Subcutaneous abdominal adipose tissue (tissue), 5 donors: ENCODE measurements at regions not wholly inside any gene's neighbourhood (a gene's known extent, or its start where the extent isn't known, plus 50 kb on each side); places are given as distances from the start of the nearest gene placed in this dataset.

ENCODE experiments used
- H3K27ac ChIP-seq: one replicate; pipeline ENCODE4 v1.7.0; 2013; ENCODE audit warnings: low read depth, mild to moderate bottlenecking, inconsistent platforms, low read length, moderate library complexity
- H3K27me3 ChIP-seq, 5 donors: one replicate each; pipeline ENCODE4 v1.7.0; 2013; ENCODE audit warnings: low read length in 5 of 5, inconsistent platforms in 1 of 5; ENCODE audit not compliant: control insufficient read depth in 5 of 5, insufficient read depth in 4 of 5
- H3K36me3 ChIP-seq, 5 donors: one replicate each; pipeline ENCODE4 v1.7.0; 2013; ENCODE audit warnings: low read length in 5 of 5; ENCODE audit not compliant: control insufficient read depth in 5 of 5, insufficient read depth in 5 of 5
- H3K4me1 ChIP-seq, 5 donors: one replicate each; pipeline ENCODE4 v1.7.0; 2013; ENCODE audit warnings: low read length in 5 of 5, mild to moderate bottlenecking in 3 of 5, moderate library complexity in 1 of 5; ENCODE audit not compliant: control insufficient read depth in 5 of 5, insufficient read depth in 5 of 5
- H3K4me3 ChIP-seq, 5 donors: one replicate each; pipeline ENCODE4 v1.7.0; 2013; ENCODE audit warnings: low read length in 5 of 5, low read depth in 1 of 5
- H3K9ac ChIP-seq, 5 donors: one replicate each; pipeline ENCODE4 v1.7.0; 2013; ENCODE audit warnings: low read length in 5 of 5, mild to moderate bottlenecking in 4 of 5, moderate library complexity in 3 of 5
- H3K9me3 ChIP-seq, 5 donors: one replicate each; pipeline ENCODE4 v1.7.0; 2013; ENCODE audit warnings: low read length in 5 of 5; ENCODE audit not compliant: control insufficient read depth in 5 of 5
- donor health status: healthy.
- donor health status: healthy.
- donor health status: healthy.
- donor health status: healthy.
- donor health status: healthy.

DNA sequence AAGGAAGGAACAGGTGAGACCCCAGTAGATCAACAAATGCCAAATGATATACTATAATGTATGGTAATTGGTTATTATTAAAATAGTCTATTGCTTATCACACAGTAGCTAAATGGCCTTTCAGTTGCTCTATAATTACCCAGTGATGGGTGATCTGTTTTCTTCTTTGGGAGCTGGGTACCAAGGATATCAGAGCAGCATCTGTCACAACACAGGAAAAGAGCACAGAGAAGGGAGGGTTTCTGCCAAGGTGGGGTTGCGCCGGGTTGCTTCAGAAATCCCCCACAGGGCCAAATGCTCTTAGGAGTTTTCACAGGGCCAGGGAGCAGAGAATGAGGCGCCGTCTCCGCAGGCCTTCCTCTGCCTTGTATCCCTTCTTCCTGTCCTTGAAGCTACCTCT is 469.4 kb downstream of the INSC start:
- no peaks in the 10 kb centered on the region for H3K9me3 ChIP-seq
- H3K9ac ChIP-seq: no peak overlapping the region
- no peaks in the 10 kb centered on the region for H3K36me3 ChIP-seq
- no peak overlapping the region for H3K4me3 ChIP-seq
- peaks cover 0 to 2% (median 0%) of the 10 kb centered on the region in 5 donors for H3K4me1 ChIP-seq
- H3K27me3 ChIP-seq: no peaks in the 10 kb centered on the region
- H3K27ac ChIP-seq: no peak overlapping the region

DNA sequence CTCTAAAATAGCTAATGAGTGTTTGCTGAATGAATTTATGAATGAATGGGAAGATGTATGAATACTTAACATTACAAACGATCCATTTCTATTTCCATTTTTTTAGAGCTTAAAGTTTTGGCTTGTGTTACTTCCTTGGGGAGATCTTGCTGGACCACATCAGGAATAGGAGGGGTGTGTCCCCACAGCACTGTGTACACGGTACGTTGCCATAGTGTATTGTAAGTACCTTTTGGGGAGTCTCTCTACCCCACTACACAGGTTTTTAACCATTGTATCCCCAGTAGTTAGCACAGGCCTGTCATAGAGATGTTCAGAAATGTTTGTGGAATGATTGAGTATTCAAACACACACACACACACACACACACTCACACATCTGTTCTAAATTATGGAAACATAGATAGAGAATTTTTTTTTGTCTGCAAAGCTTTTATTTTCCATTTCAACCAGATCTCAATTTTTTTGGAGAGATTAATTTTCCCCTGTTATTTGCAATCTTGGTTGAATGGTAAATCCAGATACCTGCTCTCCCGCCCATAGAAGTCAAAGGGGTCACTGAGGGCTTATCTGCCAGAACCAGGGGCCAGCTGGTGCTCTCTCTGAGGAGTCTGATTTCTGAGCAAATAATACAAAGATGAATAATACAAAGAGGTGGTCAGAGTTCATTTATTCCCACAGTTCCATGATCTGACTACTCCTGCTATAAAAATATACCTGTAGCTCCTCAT is 471.0 kb downstream of the INSC start:
- H3K4me3 ChIP-seq: no peak overlapping the region
- no peak overlapping the region for H3K9ac ChIP-seq
- no peak overlapping the region for H3K27ac ChIP-seq
- no peaks in the 10 kb centered on the region for H3K27me3 ChIP-seq
- H3K4me1 ChIP-seq: peaks cover 0 to 2% (median 0%) of the 10 kb centered on the region in 5 donors
- no peaks in the 10 kb centered on the region for H3K9me3 ChIP-seq
- no peaks in the 10 kb centered on the region for H3K36me3 ChIP-seq

DNA sequence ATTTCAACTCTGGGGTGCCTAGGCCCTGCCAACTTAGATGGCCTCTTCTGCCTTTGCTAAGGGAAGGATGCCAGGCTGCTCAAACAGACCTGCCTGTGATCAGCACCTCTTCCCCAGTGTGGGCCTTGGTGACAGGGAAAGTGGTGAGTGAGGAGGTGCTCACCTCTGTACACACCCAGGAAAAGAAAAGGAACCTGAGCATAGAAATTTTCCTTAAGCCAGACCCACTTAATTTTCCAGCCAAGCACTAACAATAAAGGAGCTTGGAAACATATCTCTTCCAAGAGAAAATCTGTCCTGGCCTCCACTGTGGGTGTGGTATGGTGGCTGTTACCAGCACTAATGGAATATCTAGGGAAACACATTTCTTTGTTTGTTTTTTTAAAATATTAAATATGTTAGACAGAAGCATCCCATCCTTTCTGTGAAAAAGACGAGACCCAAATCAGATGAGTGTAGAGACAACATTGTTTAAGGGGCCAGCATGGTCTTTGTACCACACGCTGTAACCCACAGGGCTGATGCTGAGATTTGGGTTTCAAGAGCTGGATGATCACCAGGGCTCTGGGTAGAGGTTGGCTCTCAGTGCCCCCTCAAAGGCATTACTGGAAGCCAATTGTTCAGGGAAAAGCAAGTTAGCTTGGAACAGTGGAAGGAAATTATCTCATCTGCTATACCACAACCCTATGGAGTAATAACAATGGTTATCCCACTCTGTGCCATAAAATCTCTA is 472.2 kb downstream of the INSC start:
- H3K27me3 ChIP-seq: no peaks in the 10 kb centered on the region
- no peak overlapping the region for H3K4me3 ChIP-seq
- no peaks in the 10 kb centered on the region for H3K36me3 ChIP-seq
- no peak overlapping the region for H3K27ac ChIP-seq
- H3K9me3 ChIP-seq: no peaks in the 10 kb centered on the region
- H3K4me1 ChIP-seq: peaks cover 0 to 2% (median 0%) of the 10 kb centered on the region in 5 donors
- no peak overlapping the region for H3K9ac ChIP-seq

DNA sequence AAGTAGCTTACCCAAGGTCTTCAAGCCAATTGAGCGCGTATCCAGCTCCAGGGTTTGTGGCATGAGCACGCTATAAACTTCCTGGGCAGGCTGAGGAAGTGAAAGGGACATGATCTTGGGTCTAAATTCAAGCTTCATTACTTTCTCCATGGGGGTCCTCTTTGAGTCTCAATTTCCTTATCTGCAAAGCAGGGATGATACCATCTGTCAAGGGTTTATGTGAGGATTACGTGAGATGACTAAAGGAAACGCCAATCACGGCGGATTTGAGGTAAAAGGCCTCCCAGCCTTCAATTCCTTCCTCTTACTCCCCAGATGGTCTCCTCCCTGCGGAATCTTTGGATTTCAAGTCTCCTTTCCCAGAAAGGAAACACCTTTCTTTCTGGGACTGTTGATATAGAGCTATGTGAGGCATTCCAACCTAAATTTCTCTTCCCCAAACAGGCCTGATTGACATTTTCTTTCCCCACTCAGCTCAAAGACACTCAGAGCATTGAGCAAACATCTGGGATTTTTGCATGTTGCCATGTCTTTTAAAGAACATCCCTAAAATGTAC is 474.4 kb downstream of the INSC start:
- Histone ChIP-seq H3K4me3 (no peak overlapping the region), H3K27ac (no peak overlapping the region), H3K4me1 (peaks cover 0 to 2% (median 0%) of the 10 kb centered on the region in 5 donors), H3K9ac (no peak overlapping the region), H3K36me3 (no peaks in the 10 kb centered on the region), H3K27me3 (no peaks in the 10 kb centered on the region), H3K9me3 (no peaks in the 10 kb centered on the region)

- no peak overlapping the region for H3K9ac ChIP-seq
- no peak overlapping the region for H3K27ac ChIP-seq
- no peak overlapping the region for H3K4me3 ChIP-seq
- H3K4me1 ChIP-seq: peaks cover 0 to 2% (median 0%) of the 10 kb centered on the region in 5 donors
- H3K36me3 ChIP-seq: no peaks in the 10 kb centered on the region
- no peaks in the 10 kb centered on the region for H3K27me3 ChIP-seq
- H3K9me3 ChIP-seq: no peaks in the 10 kb centered on the region
Observed at GRCh38 chr11:15590132-15590531, 475.4 kb downstream of the INSC start.

- Histone ChIP-seq H3K4me3 (no peak overlapping the region), H3K4me1 (peaks cover 0 to 7% (median 0%) of the 10 kb centered on the region in 5 donors), H3K36me3 (no peaks in the 10 kb centered on the region), H3K9me3 (no peaks in the 10 kb centered on the region), H3K9ac (no peak overlapping the region), H3K27ac (no peak overlapping the region), H3K27me3 (no peaks in the 10 kb centered on the region)
Observed at GRCh38 chr11:15591112-15591537, 476.4 kb downstream of the INSC start.

GRCh38 chr11:15594607-15595006 is 479.9 kb downstream of the INSC start:
- H3K4me3 ChIP-seq: no peak overlapping the region
- H3K27ac ChIP-seq: no peak overlapping the region
- H3K4me1 ChIP-seq: peaks cover 0 to 11% (median 0%) of the 10 kb centered on the region in 5 donors
- no peaks in the 10 kb centered on the region for H3K36me3 ChIP-seq
- no peaks in the 10 kb centered on the region for H3K27me3 ChIP-seq
- no peaks in the 10 kb centered on the region for H3K9me3 ChIP-seq
- no peak overlapping the region for H3K9ac ChIP-seq

GRCh38 chr11:15599376-15599775 is 484.7 kb downstream of the INSC start:
- no peak overlapping the region for H3K27ac ChIP-seq
- H3K9me3 ChIP-seq: no peaks in the 10 kb centered on the region
- H3K36me3 ChIP-seq: no peaks in the 10 kb centered on the region
- peaks cover 0 to 24% (median 12%) of the 10 kb centered on the region in 5 donors for H3K4me1 ChIP-seq
- H3K27me3 ChIP-seq: no peaks in the 10 kb centered on the region
- H3K9ac ChIP-seq: no peak overlapping the region
- H3K4me3 ChIP-seq: no peak overlapping the region

DNA sequence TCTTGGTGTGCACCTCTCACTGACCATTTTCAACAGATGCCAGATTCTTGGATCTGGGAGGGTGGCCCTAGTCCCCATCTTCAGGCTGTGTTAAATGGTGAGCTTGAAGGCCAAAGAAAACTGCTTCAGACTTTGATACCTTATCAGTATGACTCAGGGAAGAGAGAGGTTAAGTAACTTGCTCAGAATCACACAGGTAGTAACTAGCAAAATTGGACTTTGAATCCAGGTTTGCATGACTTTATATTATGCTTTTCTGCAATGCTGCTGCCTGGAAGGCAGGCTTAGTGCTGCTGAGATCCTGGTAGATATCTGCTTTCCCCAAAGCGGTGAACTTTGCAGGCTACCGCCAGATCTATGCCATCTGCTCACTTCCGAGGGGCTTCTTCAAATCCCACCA is 487.3 kb downstream of the INSC start:
- Histone ChIP-seq H3K27me3 (no peaks in the 10 kb centered on the region), H3K4me1 (peaks cover 0 to 24% (median 19%) of the 10 kb centered on the region in 5 donors), H3K9ac (no peak overlapping the region), H3K27ac (no peak overlapping the region), H3K9me3 (peaks cover 0 to 7% (median 0%) of the 10 kb centered on the region in 5 donors), H3K4me3 (no peak overlapping the region), H3K36me3 (no peaks in the 10 kb centered on the region)
